Caco-2 (cell line): ENCODE measurements at regions not wholly inside any gene's neighbourhood (a gene's known extent, or its start where the extent isn't known, plus 50 kb on each side); places are given as distances from the start of the nearest gene placed in this dataset.

ENCODE experiments used
- BruUV-seq: library from RNA; stranded (reverse); fragments of 400-500 nt; replicated peaks from 2 replicates; lab custom pipeline; 2021; lab: Mats Ljungman, UMichigan
- CTCF ChIA-PET: fragments of 300-600 bp; sonication (Branson Sonifier 250); formaldehyde crosslinking; loops from one replicate; lab custom pipeline; 2022; ENCODE audit warnings: antibody characterized with exemption; lab: Charles Lee
- POLR2A ChIA-PET: fragments of 300-600 bp; sonication (Branson Sonifier 250); formaldehyde crosslinking; loops from one replicate; lab custom pipeline; 2022; ENCODE audit warnings: antibody characterized with exemption; lab: Charles Lee
- DNase-seq, 2 experiments: peaks; one replicate each; pipeline versions ENCODE4 v3.0.0 to v3.0.0-alpha.2; 2020 to 2022
- H3K27me3 ChIP-seq: replicated peaks from 2 replicates; pipeline ENCODE4 v1.6.0; 2011; ENCODE audit warnings: low read length; ENCODE audit not compliant: control insufficient read depth, insufficient read depth
- H3K36me3 ChIP-seq: 2 replicates; pipeline ENCODE4 v1.5.1; 2011; ENCODE audit warnings: low read length; ENCODE audit not compliant: control insufficient read depth, insufficient read depth
- H3K4me1 ChIP-seq: fragments of 250-450 bp; sonication (Bioruptor Pico); 2 replicates; pipeline ENCODE4 v1.5.1; 2020; ENCODE audit warnings: mild to moderate bottlenecking
- H3K4me3 ChIP-seq: 2 replicates; pipeline ENCODE4 v1.5.1; 2011; ENCODE audit warnings: low read depth, mild to moderate bottlenecking, control low read depth, low read length
- H3K9me3 ChIP-seq: fragments of 250-450 bp; sonication (Bioruptor Pico); 2 replicates; pipeline ENCODE4 v1.5.1; 2020; ENCODE audit warnings: mild to moderate bottlenecking, moderate library complexity
- H3K27ac Mint-ChIP-seq: one replicate; pipeline ENCODE4 v1.8.0; 2022; ENCODE audit warnings: mixed read lengths; ENCODE audit not compliant: unreplicated experiment
- H3K27me3 Mint-ChIP-seq: one replicate; pipeline ENCODE4 v1.8.0; 2022; ENCODE audit warnings: mixed read lengths; ENCODE audit not compliant: insufficient read depth, unreplicated experiment
- H3K36me3 Mint-ChIP-seq: one replicate; pipeline ENCODE4 v1.8.0; 2022; ENCODE audit warnings: mild to moderate bottlenecking, mixed read lengths; ENCODE audit not compliant: insufficient read depth, unreplicated experiment
- H3K4me1 Mint-ChIP-seq: one replicate; pipeline ENCODE4 v1.8.0; 2022; ENCODE audit warnings: low read depth, mixed read lengths; ENCODE audit not compliant: unreplicated experiment
- H3K4me3 Mint-ChIP-seq: one replicate; pipeline ENCODE4 v1.8.0; 2022; ENCODE audit warnings: mild to moderate bottlenecking, moderate library complexity, mixed read lengths; ENCODE audit not compliant: unreplicated experiment
- H3K9me3 Mint-ChIP-seq: one replicate; pipeline ENCODE4 v1.8.0; 2022; ENCODE audit warnings: mixed read lengths; ENCODE audit not compliant: unreplicated experiment
- CTCF ChIP-seq, 2 experiments: fragments of 200-600 bp in 1 of 2; IDR thresholded peaks; 1 replicate in 1 of 2; 2 replicates in 1 of 2; pipeline versions ENCODE4 v1.5.1 to v1.8.0; 2011 to 2022; ENCODE audit warnings: antibody characterized with exemption in 1 of 2, control low read depth in 1 of 2, inconsistent platforms in 1 of 2, low read depth in 1 of 2, low read length in 1 of 2, mild to moderate bottlenecking in 1 of 2, moderate library complexity in 1 of 2; ENCODE audit not compliant: insufficient read depth in 1 of 2, severe bottlenecking in 1 of 2, unreplicated experiment in 1 of 2
- intact Hi-C: fragments of 100-400 bp; cut with micrococcal nuclease; formaldehyde crosslinking; loops from one replicate; pipeline ENCODE4 v1.10.0; 2022; ENCODE audit not compliant: unreplicated experiment

GRCh38 chr16:86828202-86828601 lies 249.9 kb downstream of the FOXL1 start:
- intact Hi-C loops = no loop called here
- no peak for DNase-seq
- no peaks in the 10 kb centered on the region for H3K36me3 ChIP-seq
- no TSS peak for BruUV-seq
- no peaks in the 10 kb centered on the region for H3K9me3 Mint-ChIP-seq
- no peaks in the 10 kb centered on the region; the same call in 1 of the 2 replicates for H3K27me3 ChIP-seq
- H3K27ac Mint-ChIP-seq = no peak overlapping the region
- H3K4me3 Mint-ChIP-seq = no peak overlapping the region
- H3K27me3 Mint-ChIP-seq = peaks cover 23% of the 10 kb centered on the region
- no peaks in the 10 kb centered on the region for H3K4me1 Mint-ChIP-seq
- ChIA-PET POLR2A (no interaction called here), CTCF (no interaction called here)
- no peaks in the 10 kb centered on the region for H3K36me3 Mint-ChIP-seq
- TF ChIP-seq CTCF (IDR thresholded peaks at IDR 0.05; ENCODE audit: insufficient read depth in 1 of 2, low read depth in 1 of 2, low read length in 1 of 2, severe bottlenecking in 1 of 2, unreplicated experiment in 1 of 2) = no peak
- H3K4me3 ChIP-seq = no peak overlapping the region
- H3K9me3 ChIP-seq = no peaks in the 10 kb centered on the region
- no peaks in the 10 kb centered on the region for H3K4me1 ChIP-seq

GRCh38 chr16:86828653-86829052 lies 250.3 kb downstream of the FOXL1 start:
- no peaks in the 10 kb centered on the region for H3K9me3 ChIP-seq
- H3K27me3 Mint-ChIP-seq = peaks cover 23% of the 10 kb centered on the region
- no peaks in the 10 kb centered on the region for H3K4me1 ChIP-seq
- ChIA-PET POLR2A (no interaction called here), CTCF (no interaction called here)
- H3K9me3 Mint-ChIP-seq = no peaks in the 10 kb centered on the region
- no peak for DNase-seq
- TF ChIP-seq CTCF (IDR thresholded peaks at IDR 0.05; ENCODE audit: insufficient read depth in 1 of 2, low read depth in 1 of 2, low read length in 1 of 2, severe bottlenecking in 1 of 2, unreplicated experiment in 1 of 2) = no peak
- no TSS peak for BruUV-seq
- no peaks in the 10 kb centered on the region for H3K36me3 Mint-ChIP-seq
- no peaks in the 10 kb centered on the region; the same call in 1 of the 2 replicates for H3K27me3 ChIP-seq
- H3K27ac Mint-ChIP-seq = no peak overlapping the region
- no peak overlapping the region for H3K4me3 ChIP-seq
- no peaks in the 10 kb centered on the region for H3K36me3 ChIP-seq
- intact Hi-C loops = no loop called here
- no peak overlapping the region for H3K4me3 Mint-ChIP-seq
- no peaks in the 10 kb centered on the region for H3K4me1 Mint-ChIP-seq

GRCh38 chr16:86831366-86831765 lies 253.0 kb downstream of the FOXL1 start:
- CTCF ChIA-PET = interaction anchor here (1.2 kb wide), 1 partner anchor 231 kb away, joined by 3 read pairs; no protein-coding TSS in a partner anchor
- Mint-ChIP-seq H3K27me3 (peaks cover 21% of the 10 kb centered on the region), H3K36me3 (no peaks in the 10 kb centered on the region), H3K9me3 (no peaks in the 10 kb centered on the region), H3K4me1 (no peaks in the 10 kb centered on the region), H3K4me3 (no peak overlapping the region), H3K27ac (no peak overlapping the region)
- peak in 1 of 2 experiments; percentile 13 for TF ChIP-seq CTCF (IDR thresholded peaks at IDR 0.05; ENCODE audit: insufficient read depth in 1 of 2, low read depth in 1 of 2, low read length in 1 of 2, severe bottlenecking in 1 of 2, unreplicated experiment in 1 of 2)
- no peak overlapping the region for H3K4me3 ChIP-seq
- DNase-seq = no peak
- POLR2A ChIA-PET = no interaction called here
- no peaks in the 10 kb centered on the region for H3K4me1 ChIP-seq
- intact Hi-C loops = loop anchor here (5.0 kb wide), 1 partner anchor 254 kb away; the partner anchor contains the start of gene FOXL1
- no peaks in the 10 kb centered on the region for H3K36me3 ChIP-seq
- no TSS peak for BruUV-seq
- H3K27me3 ChIP-seq = no peaks in the 10 kb centered on the region; the same call in 1 of the 2 replicates
- no peaks in the 10 kb centered on the region for H3K9me3 ChIP-seq
